Chondrocyte (in vitro differentiated cells): ENCODE measurements at regions not wholly inside any gene's neighbourhood (a gene's known extent, or its start where the extent isn't known, plus 50 kb on each side); places are given as distances from the start of the nearest gene placed in this dataset.

Experiments
- DNase-seq: peaks from one replicate; pipeline ENCODE4 v3.0.0; 2021; ENCODE audit warnings: mixed read lengths, low spot score
- H3K27ac Mint-ChIP-seq: one replicate; pipeline ENCODE4 v1.8.0; 2021; ENCODE audit warnings: mild to moderate bottlenecking, moderate library complexity, mixed read lengths; ENCODE audit not compliant: unreplicated experiment
- H3K27me3 Mint-ChIP-seq: 2 replicates; pipeline ENCODE4 v1.8.0; 2021; ENCODE audit warnings: low read depth, mixed read lengths
- H3K36me3 Mint-ChIP-seq: 2 replicates; pipeline ENCODE4 v1.8.0; 2021; ENCODE audit warnings: low read depth, mixed read lengths
- H3K4me1 Mint-ChIP-seq: 2 replicates; pipeline ENCODE4 v1.8.0; 2021; ENCODE audit warnings: low read depth, mild to moderate bottlenecking, mixed read lengths
- H3K4me3 Mint-ChIP-seq: one replicate; pipeline ENCODE4 v1.8.0; 2021; ENCODE audit warnings: mild to moderate bottlenecking, moderate library complexity, mixed read lengths; ENCODE audit not compliant: unreplicated experiment
- H3K9me3 Mint-ChIP-seq: 2 replicates; pipeline ENCODE4 v1.8.0; 2021; ENCODE audit warnings: low read depth, mixed read lengths
- TF ChIP-seq, protein P1 (sequence below): fragments of 200-600 bp; sonication (generic); IDR thresholded peaks from 2 replicates; pipeline ENCODE4 v1.5.0; 2021; ENCODE audit warnings: antibody characterized with exemption, mild to moderate bottlenecking, moderate library complexity

DNA sequence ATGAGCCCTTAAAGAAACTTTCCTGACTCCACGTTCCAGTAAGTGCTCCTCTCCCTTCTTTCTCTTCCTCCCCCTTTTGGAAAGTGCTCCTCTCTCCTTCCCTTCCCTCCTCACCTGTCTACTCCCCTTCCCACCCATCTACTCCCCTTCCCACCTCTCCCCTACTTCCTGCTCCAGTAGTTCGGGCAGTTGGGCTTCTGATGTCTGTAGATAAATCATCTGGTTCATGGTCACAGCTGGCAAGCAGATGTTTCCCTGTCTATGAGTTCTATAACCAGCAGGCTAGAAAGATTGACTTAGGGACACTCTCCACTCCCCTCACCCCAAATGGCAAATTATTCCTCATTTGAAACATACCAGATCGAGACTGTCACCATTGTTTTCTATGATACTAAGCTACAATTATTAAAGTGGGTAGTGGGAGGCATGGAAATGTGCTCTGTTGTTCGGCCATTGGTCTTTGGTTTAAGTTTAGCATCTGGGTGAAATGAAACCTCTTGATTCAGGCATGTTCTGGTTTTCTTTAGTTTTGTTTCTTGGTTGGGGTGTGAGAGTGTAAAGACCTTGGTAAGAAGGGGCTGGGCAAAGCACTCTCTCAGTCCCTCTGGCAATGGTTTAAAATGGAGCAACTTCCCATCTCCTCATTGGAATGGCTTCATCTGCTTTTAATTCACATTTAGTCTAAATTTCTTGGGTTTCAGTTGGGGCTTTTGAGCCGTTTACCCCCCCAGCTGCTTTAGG is 413.2 kb upstream of the SPRED2 start:
- DNase-seq: no peak
- peaks cover 1% of the 10 kb centered on the region for H3K36me3 Mint-ChIP-seq
- peaks cover 4% of the 10 kb centered on the region for H3K4me1 Mint-ChIP-seq
- peaks cover 4% of the 10 kb centered on the region for H3K9me3 Mint-ChIP-seq
- no peak overlapping the region for H3K4me3 Mint-ChIP-seq
- H3K27ac Mint-ChIP-seq: no peak overlapping the region
- TF ChIP-seq, protein P1, sequence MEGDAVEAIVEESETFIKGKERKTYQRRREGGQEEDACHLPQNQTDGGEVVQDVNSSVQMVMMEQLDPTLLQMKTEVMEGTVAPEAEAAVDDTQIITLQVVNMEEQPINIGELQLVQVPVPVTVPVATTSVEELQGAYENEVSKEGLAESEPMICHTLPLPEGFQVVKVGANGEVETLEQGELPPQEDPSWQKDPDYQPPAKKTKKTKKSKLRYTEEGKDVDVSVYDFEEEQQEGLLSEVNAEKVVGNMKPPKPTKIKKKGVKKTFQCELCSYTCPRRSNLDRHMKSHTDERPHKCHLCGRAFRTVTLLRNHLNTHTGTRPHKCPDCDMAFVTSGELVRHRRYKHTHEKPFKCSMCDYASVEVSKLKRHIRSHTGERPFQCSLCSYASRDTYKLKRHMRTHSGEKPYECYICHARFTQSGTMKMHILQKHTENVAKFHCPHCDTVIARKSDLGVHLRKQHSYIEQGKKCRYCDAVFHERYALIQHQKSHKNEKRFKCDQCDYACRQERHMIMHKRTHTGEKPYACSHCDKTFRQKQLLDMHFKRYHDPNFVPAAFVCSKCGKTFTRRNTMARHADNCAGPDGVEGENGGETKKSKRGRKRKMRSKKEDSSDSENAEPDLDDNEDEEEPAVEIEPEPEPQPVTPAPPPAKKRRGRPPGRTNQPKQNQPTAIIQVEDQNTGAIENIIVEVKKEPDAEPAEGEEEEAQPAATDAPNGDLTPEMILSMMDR: no peak
- H3K27me3 Mint-ChIP-seq: peaks cover 14% of the 10 kb centered on the region

DNA sequence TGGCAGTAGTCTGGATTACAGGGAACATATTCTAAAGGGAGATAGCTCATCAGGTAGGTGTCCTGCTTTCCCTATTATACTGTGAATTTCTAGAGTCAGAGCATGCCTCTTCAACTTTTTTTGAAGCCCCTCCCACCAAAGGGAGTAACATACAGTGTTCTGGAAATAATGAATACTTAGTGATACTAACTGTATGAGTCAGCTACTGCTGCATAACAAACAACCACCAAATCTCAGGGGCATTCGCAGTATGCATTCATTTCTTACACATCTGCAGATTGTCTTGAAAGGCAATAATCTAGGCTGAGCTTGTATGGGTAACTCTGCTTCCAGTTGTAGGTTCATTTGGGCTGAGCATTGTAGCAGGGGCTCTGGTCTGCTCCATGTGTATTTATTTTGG is 409.7 kb upstream of the SPRED2 start:
- Mint-ChIP-seq H3K27me3 (peaks cover 9% of the 10 kb centered on the region), H3K4me3 (no peak overlapping the region), H3K9me3 (peaks cover 4% of the 10 kb centered on the region), H3K36me3 (peaks cover 1% of the 10 kb centered on the region), H3K4me1 (peaks cover 3% of the 10 kb centered on the region), H3K27ac (no peak overlapping the region)
- TF ChIP-seq, protein P1: no peak
- no peak for DNase-seq

DNA sequence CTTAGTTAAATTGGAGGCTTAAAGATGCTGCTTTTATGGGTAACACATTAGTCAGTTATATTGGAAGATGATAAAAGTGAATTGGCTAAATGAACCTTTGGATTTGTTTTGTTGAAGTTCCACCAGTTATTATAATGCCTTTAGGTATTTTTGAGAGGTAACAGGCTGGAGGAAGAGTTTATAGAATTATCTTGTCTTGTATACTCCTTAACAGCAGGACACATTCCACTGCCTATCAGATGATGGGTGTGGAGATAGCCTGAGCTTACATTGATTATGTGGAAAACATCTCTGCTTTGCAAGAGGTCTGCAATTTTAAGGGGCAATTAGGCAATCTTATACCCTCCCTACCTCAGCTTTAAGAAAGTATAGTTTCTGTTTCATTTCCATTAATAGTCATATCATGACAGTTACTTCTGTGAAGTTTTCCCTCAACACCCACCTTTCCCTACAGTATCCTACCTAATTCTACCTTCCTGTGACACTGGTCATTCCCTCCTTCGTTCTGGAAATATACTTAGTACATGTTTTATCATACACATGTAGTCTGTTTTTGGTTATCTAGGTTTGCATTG is 403.7 kb upstream of the SPRED2 start:
- Mint-ChIP-seq H3K27me3 (peaks cover 10% of the 10 kb centered on the region), H3K36me3 (no peaks in the 10 kb centered on the region), H3K9me3 (no peaks in the 10 kb centered on the region), H3K27ac (no peak overlapping the region), H3K4me1 (no peaks in the 10 kb centered on the region), H3K4me3 (no peak overlapping the region)
- TF ChIP-seq, protein P1: no peak
- DNase-seq: no peak

DNA sequence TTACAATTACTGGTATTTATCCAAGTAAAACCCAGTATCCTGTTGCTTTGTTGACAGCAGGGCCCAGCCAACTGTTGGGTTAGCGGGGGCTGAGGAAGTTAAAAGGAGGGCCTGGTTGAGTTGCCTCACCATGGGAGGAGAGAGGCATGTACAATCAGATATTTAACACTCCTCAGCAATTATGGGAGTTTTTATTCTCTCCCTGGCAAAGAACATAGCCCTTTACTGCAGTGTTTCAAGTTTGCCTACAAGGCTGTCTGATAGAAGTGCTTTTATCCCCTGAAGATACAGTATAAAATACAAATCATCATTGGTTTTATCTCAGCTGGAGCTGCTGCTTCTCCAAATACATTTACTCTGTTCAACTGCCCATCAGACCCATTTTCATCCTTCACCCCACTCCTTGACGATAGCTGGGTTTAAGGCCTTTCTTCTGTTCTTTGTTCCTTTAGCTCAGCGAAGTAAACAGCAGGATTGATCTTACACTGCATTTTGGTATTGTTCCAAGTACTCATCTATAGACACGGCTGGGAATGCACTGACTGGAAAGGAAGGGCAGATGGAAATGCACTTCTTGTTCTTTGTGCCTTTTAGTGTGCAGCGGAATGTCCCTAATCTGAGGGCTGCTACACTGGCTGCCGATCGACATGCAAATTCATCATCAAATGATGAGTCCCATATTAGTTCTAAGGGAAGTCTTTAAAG is 402.5 kb upstream of the SPRED2 start:
- DNase-seq: no peak
- Mint-ChIP-seq H3K4me3 (no peak overlapping the region), H3K9me3 (no peaks in the 10 kb centered on the region), H3K4me1 (no peaks in the 10 kb centered on the region), H3K27me3 (peaks cover 10% of the 10 kb centered on the region), H3K27ac (no peak overlapping the region), H3K36me3 (no peaks in the 10 kb centered on the region)
- TF ChIP-seq, protein P1: no peak

DNA sequence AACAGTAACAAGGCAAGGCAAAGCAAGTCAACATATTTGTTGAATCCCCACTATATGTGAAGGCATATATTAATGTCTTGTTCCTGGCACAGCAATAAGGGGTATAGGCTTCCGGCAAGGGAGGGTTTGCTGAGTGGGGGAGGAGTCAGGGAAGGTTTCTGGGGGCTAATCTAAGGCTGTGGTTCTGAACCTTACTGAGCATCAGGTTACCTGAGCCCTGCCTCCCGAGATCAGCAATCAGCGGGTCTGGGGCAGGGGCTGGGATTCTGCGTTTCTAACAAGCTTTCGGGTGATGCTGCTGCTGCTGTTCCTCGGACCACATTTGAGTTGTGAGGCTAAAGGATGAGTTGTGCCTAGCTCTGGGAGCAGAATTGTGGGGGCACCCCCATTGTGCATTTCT is 401.7 kb upstream of the SPRED2 start:
- peaks cover 13% of the 10 kb centered on the region for H3K27me3 Mint-ChIP-seq
- H3K4me1 Mint-ChIP-seq: no peaks in the 10 kb centered on the region
- no peak for DNase-seq
- TF ChIP-seq, protein P1: no peak
- H3K36me3 Mint-ChIP-seq: no peaks in the 10 kb centered on the region
- no peak overlapping the region for H3K4me3 Mint-ChIP-seq
- no peaks in the 10 kb centered on the region for H3K9me3 Mint-ChIP-seq
- no peak overlapping the region for H3K27ac Mint-ChIP-seq
